GM21367 (cell line): ENCODE measurements at regions not wholly inside any gene's neighbourhood (a gene's known extent, or its start where the extent isn't known, plus 50 kb on each side); places are given as distances from the start of the nearest gene placed in this dataset.

ENCODE experiments used
- ATAC-seq: cut with Tn5 transposase; IDR thresholded peaks from one replicate; pipeline ENCODE4 v1.9.1; 2021; ENCODE audit not compliant: unreplicated experiment

DNA sequence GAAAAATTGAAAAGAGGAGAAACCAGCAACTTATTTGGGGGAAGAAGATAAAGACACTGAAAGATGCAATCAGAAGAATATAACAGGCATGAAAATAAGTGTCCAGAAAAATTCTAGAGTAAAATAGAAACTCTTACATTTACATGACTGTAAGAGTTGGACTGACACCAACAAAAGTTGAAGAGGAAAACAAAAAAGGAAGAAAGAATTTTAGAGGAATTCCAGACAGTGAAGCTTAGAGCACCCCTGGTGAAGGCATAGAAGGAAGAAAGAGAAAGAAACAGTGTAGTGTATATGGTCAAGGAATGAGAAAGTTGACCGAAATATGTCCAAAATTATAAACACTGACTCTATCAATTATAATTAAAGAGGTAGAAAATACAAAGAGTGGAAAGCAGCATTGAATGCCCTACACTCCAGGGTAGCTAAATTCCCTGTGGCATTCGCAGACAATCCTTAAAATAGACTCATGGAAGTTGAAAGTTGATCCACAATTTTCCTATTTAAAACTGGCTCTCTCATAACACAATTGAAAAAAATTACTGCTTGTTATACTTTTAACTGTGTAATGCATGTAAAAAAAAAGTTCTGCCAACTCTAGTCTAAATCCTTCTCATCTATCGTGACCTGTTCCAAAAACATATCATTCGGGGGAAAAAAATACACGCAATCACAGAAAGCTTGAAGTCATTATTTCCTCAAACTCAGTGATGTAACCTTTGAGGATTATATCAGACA, 102.6 kb upstream of the ABI3BP start:
- ATAC-seq: no peak

DNA sequence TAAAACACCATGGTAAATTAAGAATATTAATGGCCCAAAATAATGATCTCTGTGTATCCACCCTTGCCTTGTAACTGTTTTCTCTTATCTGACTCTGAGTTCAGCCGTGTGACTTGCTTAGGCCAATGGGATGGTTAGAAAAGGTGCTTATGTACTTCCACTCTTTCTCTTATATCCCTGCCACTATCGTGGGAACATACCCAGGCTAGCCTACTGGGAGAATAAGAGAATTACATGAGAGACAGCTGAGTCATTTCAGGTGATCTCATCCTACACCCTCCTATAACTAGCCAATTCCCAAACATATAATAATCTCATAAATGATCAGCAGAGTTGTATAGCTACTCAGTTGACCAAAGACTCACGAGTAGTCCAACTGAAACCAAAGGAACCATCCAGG, 98.3 kb upstream of the ABI3BP start:
- ATAC-seq: no peak

GRCh38 chr3:101085752-101086151, 92.5 kb upstream of the ABI3BP start:
- ATAC-seq: no peak

DNA sequence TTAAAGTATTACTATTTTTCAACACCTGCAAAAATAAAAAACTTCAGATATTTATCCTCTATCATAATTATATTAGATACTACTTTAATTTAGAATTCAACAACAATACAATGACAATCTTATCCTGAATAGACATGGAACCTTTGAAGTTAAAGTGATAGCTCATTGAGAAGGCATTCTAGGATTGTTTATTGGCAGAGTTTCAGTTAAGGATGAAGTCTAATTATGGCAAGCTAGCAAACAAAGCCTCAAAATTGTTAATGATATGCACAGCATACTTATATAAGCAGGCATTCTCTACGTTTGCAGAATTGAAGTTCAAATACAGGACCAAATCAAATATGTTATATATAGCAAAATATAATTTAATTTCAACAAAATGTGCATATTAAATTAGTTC, 91.2 kb upstream of the ABI3BP start:
- no peak for ATAC-seq

DNA sequence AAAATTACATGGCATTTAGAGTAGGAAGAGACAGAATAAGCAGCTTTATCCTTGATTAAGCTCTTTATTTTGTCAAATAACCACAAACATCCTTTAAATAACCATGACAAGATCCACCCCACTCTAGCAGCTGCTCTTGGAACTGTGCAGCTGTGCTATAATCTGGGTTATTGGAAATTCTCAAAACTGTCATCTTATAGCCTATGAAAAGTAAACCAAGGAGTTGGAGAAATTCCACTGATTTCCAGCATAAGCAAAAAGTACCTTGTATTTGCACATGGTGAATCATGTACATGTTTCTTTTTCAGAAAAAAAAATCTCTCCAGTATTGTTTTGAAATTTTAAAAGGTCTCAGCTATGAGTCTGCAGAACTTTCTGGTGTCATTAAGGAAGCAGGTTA, 88.8 kb upstream of the ABI3BP start:
- ATAC-seq: no peak

DNA sequence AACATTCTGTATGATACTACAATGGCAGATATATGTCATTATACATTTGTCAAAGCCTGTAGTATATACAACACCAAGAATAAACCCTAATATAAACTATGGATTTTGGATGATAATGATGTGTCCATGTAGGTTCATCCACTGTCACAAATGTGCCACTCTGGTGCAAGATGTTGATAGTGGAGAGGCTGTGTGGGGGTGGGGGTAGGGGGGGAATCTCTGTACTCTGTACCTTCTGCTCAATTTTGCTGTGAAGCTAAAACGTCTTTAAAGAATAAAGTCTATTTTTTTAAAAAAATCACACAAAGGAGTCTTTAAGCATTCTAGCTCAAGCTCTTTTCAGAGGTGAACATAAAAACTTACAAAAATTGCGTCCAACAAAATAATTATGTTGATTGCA, 88.2 kb upstream of the ABI3BP start:
- ATAC-seq: no peak

DNA sequence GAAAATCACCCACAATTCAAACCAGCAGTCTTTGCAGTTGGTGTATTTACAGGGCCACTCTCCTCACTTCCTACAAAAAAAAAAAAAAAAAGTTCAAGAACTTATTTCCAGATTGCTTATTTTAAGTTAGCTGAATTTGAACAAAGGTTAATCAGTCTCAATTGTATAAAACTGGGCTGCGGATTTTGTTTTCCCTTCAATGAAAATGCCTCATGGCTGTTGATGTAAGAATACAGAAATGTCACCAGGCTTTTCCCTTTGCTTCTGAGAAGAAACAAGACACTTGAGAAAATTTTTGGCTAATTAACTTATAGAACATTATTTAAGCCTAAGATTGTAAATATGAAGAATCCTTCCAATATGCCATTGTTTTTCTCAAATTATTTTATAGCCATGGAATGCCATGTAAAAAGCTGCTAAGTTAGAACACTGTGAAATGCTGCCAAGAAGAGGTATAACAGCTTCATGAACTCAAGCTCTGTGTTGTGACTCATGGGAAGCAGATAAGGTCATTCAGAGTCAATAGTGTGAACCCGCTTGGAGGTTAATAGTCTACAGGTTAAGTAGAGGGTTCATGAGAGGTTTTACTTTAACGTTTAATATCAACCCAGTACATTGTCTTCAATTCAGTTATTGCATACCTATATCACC, 84.3 kb upstream of the ABI3BP start:
- ATAC-seq: no peak

GRCh38 chr3:101074518-101074917, 81.3 kb upstream of the ABI3BP start:
- no peak for ATAC-seq

GRCh38 chr3:101072300-101072699, 79.1 kb upstream of the ABI3BP start:
- no peak for ATAC-seq

DNA sequence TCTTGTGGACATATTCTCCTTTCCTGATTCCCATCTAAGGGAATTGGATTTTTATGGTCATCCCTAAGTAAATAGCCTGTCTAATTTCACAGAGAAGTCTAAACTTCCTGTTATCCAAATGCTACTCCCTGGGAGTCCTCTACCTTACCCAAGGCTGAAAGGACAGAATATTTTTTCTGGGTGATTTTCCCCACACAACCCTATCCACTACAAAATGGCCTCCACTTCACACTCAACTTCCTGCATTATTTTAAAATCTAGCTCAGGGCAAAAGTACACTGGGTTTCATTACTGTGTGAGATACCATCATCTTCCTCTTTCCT, 77.5 kb upstream of the ABI3BP start:
- ATAC-seq: no peak

DNA sequence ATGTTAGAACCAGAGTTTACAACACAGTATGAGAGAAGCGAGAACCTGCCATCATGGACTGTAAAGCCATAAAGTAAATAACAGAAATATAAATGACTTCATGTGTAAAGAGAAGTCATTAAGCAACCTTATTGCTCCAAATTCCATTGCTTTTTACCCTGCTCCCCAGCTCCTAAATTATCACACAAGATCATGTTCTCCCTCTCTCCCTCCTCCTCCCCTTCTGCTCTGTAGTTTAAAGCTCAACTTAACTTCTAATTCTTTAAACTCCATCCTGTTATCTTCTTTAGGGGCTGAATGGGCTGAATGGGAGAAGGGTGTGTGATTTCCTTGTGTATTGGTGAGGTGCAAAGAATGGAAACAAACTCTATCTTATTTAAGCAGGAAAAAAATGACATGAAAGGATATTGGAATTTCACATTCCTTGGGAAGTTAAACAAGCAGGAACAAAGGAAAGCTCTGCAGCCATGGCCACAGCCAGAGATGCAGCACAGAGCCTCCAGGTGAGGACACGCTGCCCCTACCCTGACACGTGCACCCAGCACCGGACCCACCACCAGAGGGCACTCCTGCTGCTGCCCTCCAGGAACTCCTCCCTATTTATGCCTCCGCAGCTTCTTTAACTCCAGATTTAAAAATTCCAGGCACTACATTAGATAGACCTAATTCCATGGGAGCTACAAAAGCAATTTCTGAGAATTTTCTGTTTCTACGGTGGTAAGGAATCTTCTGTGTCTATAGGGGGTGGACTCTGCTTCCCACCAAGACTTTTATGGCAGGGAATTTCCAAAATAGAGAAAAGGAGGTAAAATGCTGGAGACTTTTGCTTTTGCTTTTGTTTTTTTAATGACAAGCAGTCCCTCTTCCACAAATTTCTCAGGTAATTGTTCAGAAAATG, 76.9 kb upstream of the ABI3BP start:
- peak; percentile 70 for ATAC-seq

- no peak for ATAC-seq
Observed at GRCh38 chr3:101068876-101069606, 75.8 kb upstream of the ABI3BP start.

DNA sequence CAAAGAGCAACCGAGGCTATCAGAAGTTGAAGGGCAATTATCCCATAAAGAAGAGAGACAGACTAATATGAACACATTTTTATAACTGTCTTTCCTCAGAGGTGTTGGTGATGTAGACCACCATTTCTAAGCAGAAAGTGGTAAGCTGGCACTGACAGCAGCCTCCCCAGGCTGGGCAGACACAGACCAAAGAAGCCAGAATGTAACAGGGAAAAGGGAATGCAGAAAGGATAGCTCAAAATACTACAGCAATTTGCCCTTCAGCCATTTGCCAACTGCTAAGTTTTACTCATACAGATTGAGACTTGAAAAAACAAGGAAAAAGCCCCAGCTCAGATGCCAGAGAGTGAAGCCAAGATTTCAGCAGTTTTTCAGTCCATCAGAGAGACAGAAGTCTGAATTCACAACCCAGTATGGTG, 73.5 kb upstream of the ABI3BP start:
- no peak for ATAC-seq

DNA sequence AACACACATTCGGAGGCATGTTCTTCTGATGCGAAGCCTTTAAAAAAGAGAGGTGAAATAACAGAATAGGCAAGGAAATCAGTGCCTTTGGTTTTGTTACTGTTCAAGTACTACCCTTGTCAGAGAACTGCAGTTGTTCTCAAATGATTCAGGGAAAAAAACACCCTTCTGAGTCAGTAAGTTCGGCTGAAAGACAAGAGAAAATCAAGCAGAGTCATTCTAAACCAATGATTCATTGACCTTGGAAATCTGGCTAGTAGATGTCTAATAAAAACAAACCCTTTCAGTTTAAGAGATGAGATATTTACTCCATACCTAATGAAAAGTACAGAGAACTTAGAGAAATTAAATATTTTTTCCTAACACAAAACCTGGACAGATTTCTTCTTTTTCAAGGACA, 72.7 kb upstream of the ABI3BP start:
- ATAC-seq: no peak

- ATAC-seq: no peak
Observed at GRCh38 chr3:101063401-101063800, 70.2 kb upstream of the ABI3BP start.

DNA sequence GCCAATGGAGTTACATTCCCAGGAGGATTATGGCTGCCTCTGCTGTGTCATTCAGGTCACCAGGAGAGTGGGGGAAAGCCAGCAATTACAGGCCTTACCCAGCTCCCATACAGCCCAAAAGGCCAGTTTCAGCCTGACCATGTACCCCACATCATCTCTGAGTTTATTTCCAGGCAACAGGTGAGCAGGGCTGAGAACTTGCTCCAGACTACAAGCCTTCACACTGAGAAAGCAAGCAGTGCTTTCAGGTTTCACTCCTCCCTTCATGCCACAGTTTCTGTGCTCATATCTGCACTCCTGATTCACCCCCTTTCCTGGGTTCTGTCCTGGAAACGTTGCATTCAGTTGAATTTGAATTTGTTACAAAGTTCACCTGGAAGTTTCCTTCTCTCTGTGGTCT, 68.1 kb upstream of the ABI3BP start:
- ATAC-seq: no peak

GRCh38 chr3:101050866-101051265, 57.6 kb upstream of the ABI3BP start:
- no peak for ATAC-seq

DNA sequence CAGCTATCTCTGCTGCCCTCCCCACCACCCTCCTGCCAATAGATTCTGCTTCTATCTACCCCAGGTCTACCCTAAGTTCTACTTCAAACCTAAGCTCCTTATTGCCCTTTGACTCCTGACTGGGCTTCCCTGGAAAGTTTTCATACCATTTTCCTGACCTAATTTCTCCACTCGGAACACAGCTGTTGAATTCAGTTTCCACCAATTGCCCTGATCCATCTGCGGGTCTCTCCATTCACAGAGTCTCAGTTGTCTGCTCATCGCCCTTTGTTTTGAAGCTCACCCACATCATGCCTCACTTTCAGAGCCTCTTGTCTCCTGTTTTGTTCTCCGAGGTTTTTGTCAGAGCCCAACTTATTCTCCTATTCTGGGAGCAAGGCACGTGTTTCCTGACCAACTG, 56.8 kb upstream of the ABI3BP start:
- ATAC-seq: no peak

- ATAC-seq: no peak
Observed at GRCh38 chr3:101049532-101049931, 56.3 kb upstream of the ABI3BP start.

DNA sequence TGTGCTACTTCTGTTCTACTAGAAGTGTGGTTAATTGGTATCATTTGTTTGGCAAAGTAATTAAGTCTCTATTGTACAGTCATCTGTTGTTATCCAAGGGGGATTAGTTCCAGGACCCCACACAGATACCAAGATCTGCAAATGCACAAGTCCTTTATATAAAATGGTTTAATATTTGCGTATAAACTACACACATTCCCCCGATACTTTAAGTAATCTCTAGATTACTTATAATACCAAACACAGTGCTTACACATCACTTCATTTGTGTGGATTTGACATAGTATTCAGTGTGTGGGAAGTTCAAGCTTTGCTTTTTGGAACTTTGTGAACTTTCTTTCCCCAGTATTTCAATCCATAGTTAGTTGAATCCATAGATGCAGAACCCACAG, 50.5 kb upstream of the ABI3BP start:
- ATAC-seq: no peak

- no peak for ATAC-seq
Observed at GRCh38 chr3:101042996-101043686, 49.9 kb upstream of the ABI3BP start.
